H9 (cell line): ENCODE measurements at regions not wholly inside any gene's neighbourhood (a gene's known extent, or its start where the extent isn't known, plus 50 kb on each side); places are given as distances from the start of the nearest gene placed in this dataset.

ENCODE experiments used
- DNase-seq: peaks from one replicate; pipeline ENCODE4 v3.0.0-alpha.2; 2017
- H2AFZ ChIP-seq: one replicate; pipeline ENCODE4 v1.6.1; 2013; ENCODE audit warnings: mild to moderate bottlenecking, low read length, control low read depth, moderate library complexity
- H2AK5ac ChIP-seq: 2 replicates; pipeline ENCODE4 v1.6.1; 2013; ENCODE audit warnings: low read length, control low read depth, mixed read lengths; ENCODE audit not compliant: insufficient read length
- H2BK120ac ChIP-seq: one replicate; pipeline ENCODE4 v1.6.1; 2013; ENCODE audit warnings: low read depth, mild to moderate bottlenecking, low read length, control low read depth, inconsistent platforms; ENCODE audit not compliant: poor library complexity, severe bottlenecking
- H2BK12ac ChIP-seq: 2 replicates; pipeline ENCODE4 v1.6.1; 2013; ENCODE audit warnings: low read length, control low read depth, mixed read lengths, low read depth; ENCODE audit not compliant: insufficient read length
- H2BK15ac ChIP-seq: 2 replicates; pipeline ENCODE4 v1.6.1; 2013; ENCODE audit warnings: low read depth, low read length, control low read depth
- H2BK20ac ChIP-seq: one replicate; pipeline ENCODE4 v1.6.1; 2013; ENCODE audit warnings: low read depth, mild to moderate bottlenecking, low read length, control low read depth, inconsistent platforms; ENCODE audit not compliant: poor library complexity, severe bottlenecking
- H2BK5ac ChIP-seq: 2 replicates; pipeline ENCODE4 v1.6.1; 2013; ENCODE audit warnings: low read length, control low read depth, mixed read lengths; ENCODE audit not compliant: insufficient read length
- H3K14ac ChIP-seq: 2 replicates; pipeline ENCODE4 v1.6.1; 2013; ENCODE audit warnings: low read length, control low read depth; ENCODE audit not compliant: insufficient read depth
- H3K18ac ChIP-seq: 2 replicates; pipeline ENCODE4 v1.6.1; 2013; ENCODE audit warnings: low read depth, mild to moderate bottlenecking, mixed read lengths, low read length, control low read depth; ENCODE audit not compliant: insufficient read length
- H3K23ac ChIP-seq: 2 replicates; pipeline ENCODE4 v1.6.1; 2013; ENCODE audit warnings: low read length, control low read depth, mixed read lengths, low read depth; ENCODE audit not compliant: insufficient read length
- H3K23me2 ChIP-seq: 2 replicates; pipeline ENCODE4 v1.6.1; 2013; ENCODE audit warnings: low read depth, mild to moderate bottlenecking, mixed read lengths, low read length, control low read depth; ENCODE audit not compliant: insufficient read length, poor library complexity, severe bottlenecking
- H3K27ac ChIP-seq: 2 replicates; pipeline ENCODE4 v1.5.1; 2013; ENCODE audit warnings: low read length, control low read depth, mixed read lengths, low read depth; ENCODE audit not compliant: insufficient read length
- H3K27me3 ChIP-seq: 2 replicates; pipeline ENCODE4 v1.6.1; 2013; ENCODE audit warnings: low read length, control low read depth, inconsistent platforms; ENCODE audit not compliant: insufficient read depth
- H3K4ac ChIP-seq: 2 replicates; pipeline ENCODE4 v1.6.1; 2013; ENCODE audit warnings: low read depth, mild to moderate bottlenecking, control low read depth, inconsistent platforms, low read length, moderate library complexity
- H3K4me1 ChIP-seq: 2 replicates; pipeline ENCODE4 v1.6.1; 2013; ENCODE audit warnings: low read length, control low read depth, inconsistent platforms; ENCODE audit not compliant: insufficient read depth
- H3K4me2 ChIP-seq: 2 replicates; pipeline ENCODE4 v1.6.1; 2013; ENCODE audit warnings: low read length, control low read depth, mixed read lengths; ENCODE audit not compliant: insufficient read length, insufficient read depth
- H3K56ac ChIP-seq: 2 replicates; pipeline ENCODE4 v1.6.1; 2013; ENCODE audit warnings: low read depth, mild to moderate bottlenecking, mixed read lengths, low read length, control low read depth; ENCODE audit not compliant: insufficient read length
- H3K79me1 ChIP-seq: 2 replicates; pipeline ENCODE4 v1.6.1; 2013; ENCODE audit warnings: low read depth, mild to moderate bottlenecking, moderate library complexity, low read length, control low read depth, inconsistent platforms; ENCODE audit not compliant: insufficient read depth, poor library complexity, severe bottlenecking
- H3K79me2 ChIP-seq: 2 replicates; pipeline ENCODE4 v1.6.1; 2013; ENCODE audit warnings: low read length, control low read depth, inconsistent platforms; ENCODE audit not compliant: insufficient read depth
- H3K9ac ChIP-seq: 2 replicates; pipeline ENCODE4 v1.6.1; 2013; ENCODE audit warnings: low read length, control low read depth, mixed read lengths; ENCODE audit not compliant: insufficient read length; ENCODE audit errors: extremely low read depth
- H3K9me3 ChIP-seq: one replicate; pipeline ENCODE4 v1.6.1; 2013; ENCODE audit warnings: low read depth, low read length, inconsistent platforms; ENCODE audit not compliant: control insufficient read depth
- H3T11ph ChIP-seq: one replicate; pipeline ENCODE4 v1.6.1; 2013; ENCODE audit warnings: mild to moderate bottlenecking, low read length, control low read depth, inconsistent platforms
- H4K20me1 ChIP-seq: one replicate; pipeline ENCODE4 v1.6.1; 2013; ENCODE audit not compliant: control insufficient read depth, insufficient read length, insufficient read depth
- H4K5ac ChIP-seq: 2 replicates; pipeline ENCODE4 v1.6.1; 2013; ENCODE audit warnings: low read depth, mild to moderate bottlenecking, mixed read lengths, low read length, control low read depth; ENCODE audit not compliant: insufficient read length
- H4K8ac ChIP-seq: replicated peaks from 2 replicates; pipeline ENCODE4 v1.6.1; 2013; ENCODE audit warnings: low read length, control low read depth, mixed read lengths, low read depth; ENCODE audit not compliant: insufficient read length
- H4K91ac ChIP-seq: 2 replicates; pipeline ENCODE4 v1.6.1; 2013; ENCODE audit warnings: low read depth, mild to moderate bottlenecking, moderate library complexity, mixed read lengths, low read length, control low read depth; ENCODE audit not compliant: insufficient read length
- H3K27ac Mint-ChIP-seq, 3 experiments: 2 replicates in 2 of 3; 3 replicates in 1 of 3; pipeline ENCODE4 v1.8.0; 2020 to 2021; ENCODE audit warnings: mixed read lengths in 3 of 3, mild to moderate bottlenecking in 1 of 3, moderate library complexity in 1 of 3
- H3K27me3 Mint-ChIP-seq: 2 replicates; pipeline ENCODE4 v1.8.0; 2021; ENCODE audit warnings: low read depth, mild to moderate bottlenecking, moderate library complexity, mixed read lengths
- H3K36me3 Mint-ChIP-seq, 3 experiments: 2 replicates in 2 of 3; 3 replicates in 1 of 3; pipeline ENCODE4 v1.8.0; 2020 to 2021; ENCODE audit warnings: low read depth in 3 of 3, mixed read lengths in 3 of 3; ENCODE audit not compliant: insufficient read depth in 1 of 3
- H3K4me1 Mint-ChIP-seq, 2 experiments: 2 replicates each; pipeline ENCODE4 v1.8.0; 2020; ENCODE audit warnings: mixed read lengths in 2 of 2
- H3K4me3 Mint-ChIP-seq, 2 experiments: 2 replicates in 1 of 2; 3 replicates in 1 of 2; pipeline ENCODE4 v1.8.0; 2020 to 2021; ENCODE audit warnings: mild to moderate bottlenecking in 2 of 2, mixed read lengths in 2 of 2, moderate library complexity in 1 of 2
- H3K9me3 Mint-ChIP-seq, 2 experiments: 2 replicates in 1 of 2; 3 replicates in 1 of 2; pipeline ENCODE4 v1.8.0; 2020; ENCODE audit warnings: mild to moderate bottlenecking in 2 of 2, mixed read lengths in 2 of 2, moderate library complexity in 1 of 2
- CTCF ChIP-seq: fragments of 200-600 bp; sonication (generic); conservative IDR thresholded peaks from 3 replicates; pipeline ENCODE4 v1.8.0; 2021; ENCODE audit warnings: antibody characterized with exemption, mild to moderate bottlenecking
- WGBS: extraction: QIAGEN DNeasy Blood & Tissue Kit; methylation state at CpG from one replicate; pipeline ENCODE4 v1.1.7; 2013; ENCODE audit warnings: missing lambda C conversion rate, low lambda C conversion rate, mixed read lengths; ENCODE audit not compliant: insufficient read length; ENCODE audit errors: extremely low coverage; 5-methylcytosine and 5-hydroxymethylcytosine counted together

DNA sequence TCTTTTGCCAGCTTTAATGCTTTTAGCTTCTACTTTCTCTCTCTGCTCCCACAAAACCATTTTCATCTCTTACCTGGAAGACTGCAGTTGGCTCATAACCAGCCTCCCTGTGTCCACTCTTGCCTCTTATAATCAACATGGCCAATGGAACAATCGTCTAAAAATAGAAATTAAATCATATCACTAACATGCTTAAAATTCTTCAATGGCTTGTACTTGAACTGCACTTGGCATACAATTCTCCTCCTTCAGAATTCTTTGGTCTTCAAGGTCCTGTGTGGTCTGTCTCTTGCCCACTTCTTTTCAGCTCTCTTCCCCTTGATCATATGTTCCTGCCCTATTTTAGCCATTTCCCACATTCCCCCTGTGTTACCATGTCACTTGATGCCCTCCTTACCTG, 342.2 kb downstream of the ATP23 start:
- Histone ChIP-seq H2BK12ac (no peak overlapping the region), H3K9ac (no peak overlapping the region), H3K23me2 (no peaks in the 10 kb centered on the region), H4K20me1 (no peaks in the 10 kb centered on the region), H3K4ac (no peak overlapping the region), H3K4me2 (no peak overlapping the region), H3K27ac (no peak overlapping the region), H4K91ac (no peak overlapping the region), H3K79me2 (no peaks in the 10 kb centered on the region), H4K5ac (no peak overlapping the region), H3K14ac (no peak overlapping the region), H4K8ac (no peak overlapping the region), H2BK5ac (no peak overlapping the region), H2BK15ac (no peak overlapping the region), H3K27me3 (no peaks in the 10 kb centered on the region), H3K18ac (no peak overlapping the region), H3K23ac (no peak overlapping the region), H2BK120ac (no peak overlapping the region), H3K79me1 (no peaks in the 10 kb centered on the region), H3T11ph (no peak overlapping the region), H3K9me3 (no peaks in the 10 kb centered on the region), H3K56ac (no peak overlapping the region), H2AK5ac (no peak overlapping the region), H3K4me1 (no peaks in the 10 kb centered on the region; the same call in 1 of the 2 replicates), H2AFZ (no peak overlapping the region), H2BK20ac (no peak overlapping the region)
- peaks cover 21 to 23% of the 10 kb centered on the region in 2 experiments for H3K9me3 Mint-ChIP-seq
- H3K27me3 Mint-ChIP-seq = peaks cover 1% of the 10 kb centered on the region; the same call in 1 of the 2 replicates
- TF ChIP-seq CTCF = no peak
- WGBS = no CpG with 5 or more reads among the region's 1 CpG
- no peak overlapping the region for H3K27ac Mint-ChIP-seq
- H3K4me3 Mint-ChIP-seq = no peak overlapping the region
- peaks cover 3 to 18% (median 4%) of the 10 kb centered on the region in 3 experiments; a peak in 5 of 7 replicates for H3K36me3 Mint-ChIP-seq
- no peak for DNase-seq
- peaks cover 13 to 20% of the 10 kb centered on the region in 2 experiments for H3K4me1 Mint-ChIP-seq
